Astrocyte of the spinal cord (primary cell): ENCODE measurements at regions not wholly inside any gene's neighbourhood (a gene's known extent, or its start where the extent isn't known, plus 50 kb on each side); places are given as distances from the start of the nearest gene placed in this dataset.

Source experiments
- DNase-seq: peaks from one replicate; pipeline ENCODE4 v3.0.0; 2011; ENCODE audit warnings: low read depth, low spot score
- H3K4me3 ChIP-seq: 2 replicates; pipeline ENCODE4 v1.5.1; 2011; ENCODE audit warnings: low read depth, mild to moderate bottlenecking, low read length, moderate library complexity
- CTCF ChIP-seq: IDR thresholded peaks from 2 replicates; pipeline ENCODE4 v1.5.1; 2012; ENCODE audit warnings: low read depth, mild to moderate bottlenecking, low read length, inconsistent platforms
- in situ Hi-C: cut with HindIII; loops from 2 replicates; pipeline ENCODE4 v1.10.0; 2017; ENCODE audit warnings: low sequenced_read_pairs

- TF ChIP-seq CTCF = no peak
- H3K4me3 ChIP-seq = no peak overlapping the region
- no peak for DNase-seq
- in situ Hi-C loops = no loop called here
These were observed 135.2 kb upstream of the EDNRA start for GRCh38 chr4:147345662-147346061.

GRCh38 chr4:147347217-147347616 is 133.7 kb upstream of the EDNRA start:
- in situ Hi-C loops = no loop called here
- TF ChIP-seq CTCF = no peak
- H3K4me3 ChIP-seq = no peak overlapping the region
- no peak for DNase-seq

DNA sequence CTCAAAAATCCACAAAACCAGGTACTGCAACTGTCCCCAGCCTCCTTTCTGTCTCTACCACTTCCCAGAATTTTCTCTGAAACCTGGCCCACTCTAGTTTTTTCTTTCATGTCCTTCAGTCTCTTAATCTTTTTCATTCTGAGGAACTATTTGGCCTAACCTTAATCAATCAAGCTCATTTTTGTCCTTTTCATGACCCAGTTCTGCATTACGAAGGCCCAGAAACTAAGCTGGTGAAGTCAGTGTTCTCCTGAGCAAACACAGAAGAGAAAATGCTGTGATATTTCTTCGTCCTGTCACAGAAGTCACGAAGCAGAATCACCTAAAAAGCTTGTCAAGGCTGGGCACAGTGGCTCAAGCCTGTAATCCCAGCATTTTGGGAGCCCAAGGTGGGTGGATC is 131.7 kb upstream of the EDNRA start:
- TF ChIP-seq CTCF = no peak
- DNase-seq = no peak
- in situ Hi-C loops = no loop called here
- H3K4me3 ChIP-seq = no peak overlapping the region

GRCh38 chr4:147351083-147351787 is 129.7 kb upstream of the EDNRA start:
- no peak overlapping the region for H3K4me3 ChIP-seq
- TF ChIP-seq CTCF = no peak
- no peak for DNase-seq
- in situ Hi-C loops = no loop called here

GRCh38 chr4:147354237-147354636 is 126.7 kb upstream of the EDNRA start:
- no peak for DNase-seq
- in situ Hi-C loops = no loop called here
- TF ChIP-seq CTCF = no peak
- H3K4me3 ChIP-seq = no peak overlapping the region

- H3K4me3 ChIP-seq = no peak overlapping the region
- DNase-seq = no peak
- in situ Hi-C loops = no loop called here
- TF ChIP-seq CTCF = no peak
These were observed 125.8 kb upstream of the EDNRA start for GRCh38 chr4:147355032-147355656.
